UCSD-AML1 (cell line): ENCODE measurements at regions not wholly inside any gene's neighbourhood (a gene's known extent, or its start where the extent isn't known, plus 50 kb on each side); places are given as distances from the start of the nearest gene placed in this dataset.
"Not testable (repeated sequence)": the region's sequence is repeated elsewhere in the genome, so short reads cannot be mapped to it uniquely, and the experiment has no call there.

Experiments used
- DNase-seq: peaks from one replicate; lab custom pipeline; 2025; ENCODE audit not compliant: unreplicated experiment; lab: John Stamatoyannopoulos, UW

GRCh38 chr3:80366808-80367548 is 599.2 kb upstream of the ROBO1 start:
- no peak for DNase-seq

GRCh38 chr3:80357761-80358160 is 590.0 kb upstream of the ROBO1 start:
- DNase-seq = no peak

GRCh38 chr3:80355144-80355543 is 587.3 kb upstream of the ROBO1 start:
- DNase-seq = no peak

- no peak for DNase-seq
These were observed 583.4 kb upstream of the ROBO1 start for GRCh38 chr3:80351201-80351600.

DNA sequence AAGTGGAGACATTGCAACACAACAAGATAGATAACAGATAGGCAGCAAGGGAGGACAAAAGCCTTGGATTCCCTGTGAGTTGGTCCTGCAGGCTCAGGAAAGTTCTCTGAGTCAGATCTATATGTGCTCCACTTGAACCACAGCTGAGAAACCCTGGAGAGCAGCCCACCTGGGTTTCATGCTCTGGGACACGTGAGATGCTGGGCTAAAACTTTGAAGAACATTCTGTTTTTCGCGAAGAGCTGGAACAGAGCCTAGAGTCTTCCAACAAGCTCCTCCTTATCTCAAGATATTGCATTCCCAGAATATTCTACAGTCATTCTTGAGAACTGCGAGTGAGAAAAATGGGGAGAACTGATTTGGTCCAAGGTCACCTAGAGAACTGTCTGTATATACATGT is 583.0 kb upstream of the ROBO1 start:
- no peak for DNase-seq

GRCh38 chr3:80338366-80338765 is 570.6 kb upstream of the ROBO1 start:
- no peak for DNase-seq

- no peak for DNase-seq
These were observed 566.7 kb upstream of the ROBO1 start for GRCh38 chr3:80334534-80334933.

DNA sequence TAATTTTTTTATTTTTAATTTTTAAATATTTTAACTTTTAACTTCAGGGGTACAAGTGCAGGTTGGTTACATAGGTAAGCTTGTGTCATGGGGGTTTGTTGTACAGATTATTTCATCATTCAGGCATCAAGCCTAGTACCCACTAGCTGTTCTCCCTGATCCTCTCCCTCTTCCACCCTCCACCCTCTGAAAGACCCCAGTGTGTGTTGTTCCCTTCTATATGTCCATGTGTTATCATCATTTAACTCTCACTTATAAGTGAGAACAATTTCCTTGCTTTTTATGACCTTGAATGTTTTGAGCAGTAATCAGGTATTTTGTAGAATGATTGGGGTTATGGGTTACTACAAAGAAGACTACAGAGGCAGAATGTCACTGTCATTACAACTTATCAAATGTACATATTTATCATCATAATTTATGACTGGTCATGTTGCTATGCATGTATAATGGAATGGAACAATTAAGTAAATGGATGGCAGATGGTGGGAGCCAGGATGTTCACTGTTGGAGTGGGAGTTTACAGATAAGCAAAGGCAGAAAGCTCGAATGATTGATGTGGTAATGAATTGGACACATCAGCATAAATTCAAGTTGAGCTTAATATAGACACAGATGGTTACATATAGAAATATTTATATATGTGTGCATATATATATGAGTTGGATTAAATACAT is 563.8 kb upstream of the ROBO1 start:
- DNase-seq = no peak

GRCh38 chr3:80314541-80314940 is 546.7 kb upstream of the ROBO1 start:
- not testable (repeated sequence) for DNase-seq

- no peak for DNase-seq
These were observed 540.8 kb upstream of the ROBO1 start for GRCh38 chr3:80308637-80309036.

DNA sequence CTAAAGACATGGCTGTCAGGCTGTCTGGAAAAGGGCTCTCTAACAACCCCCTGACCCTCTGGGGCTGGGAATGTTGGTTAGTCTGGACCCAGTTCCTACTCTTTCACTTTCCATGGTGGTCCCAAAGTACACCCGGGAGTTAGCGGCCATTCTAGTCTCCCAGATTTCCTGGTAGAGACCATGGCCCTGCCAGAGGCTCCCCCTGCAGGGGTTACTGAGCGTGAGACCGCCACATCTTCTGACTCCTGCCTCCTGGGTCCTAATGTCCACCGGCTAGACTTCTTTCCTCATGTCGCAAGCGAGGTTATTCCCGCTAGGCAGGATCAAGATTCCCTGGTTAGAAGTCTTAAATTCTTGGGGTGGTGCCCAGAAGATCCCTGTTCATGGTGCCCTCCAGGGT is 540.0 kb upstream of the ROBO1 start:
- DNase-seq = no peak

DNA sequence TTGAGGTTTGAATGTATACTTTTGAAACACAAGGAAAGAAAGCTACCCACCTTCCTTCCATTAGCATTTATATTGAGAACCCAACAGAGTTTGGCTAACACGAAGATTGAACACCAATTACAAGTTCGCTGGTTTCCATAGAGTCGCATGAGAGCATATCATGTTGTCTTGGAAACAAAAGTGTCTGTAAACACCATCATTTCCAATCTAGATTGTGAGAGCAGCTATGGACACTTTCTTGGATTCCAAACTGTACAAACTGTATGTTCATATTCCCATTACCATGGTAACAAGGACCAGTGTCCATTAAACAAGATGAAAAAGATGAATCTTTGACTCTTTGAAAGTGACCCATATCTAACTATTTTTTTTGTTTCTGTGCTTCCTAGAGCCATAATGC is 529.9 kb upstream of the ROBO1 start:
- no peak for DNase-seq

DNA sequence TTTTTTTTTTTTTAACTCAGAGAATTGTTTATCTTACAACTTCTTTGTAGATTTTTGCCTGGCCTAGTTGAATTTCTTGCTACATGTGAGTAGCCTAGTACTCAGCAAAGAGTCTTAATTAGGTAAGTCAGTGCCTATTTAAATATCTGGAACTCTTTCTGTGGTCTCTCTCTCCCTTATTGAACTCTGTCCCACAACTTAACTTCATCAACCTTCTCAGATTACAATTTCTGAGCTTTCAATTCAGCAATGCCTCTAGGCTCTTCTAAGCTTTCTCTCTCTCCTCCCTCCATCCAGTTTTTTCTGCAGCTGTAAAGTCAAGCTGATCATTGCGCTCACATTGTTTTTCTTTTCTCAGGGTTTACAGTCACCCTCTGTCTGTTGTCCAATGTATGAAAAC is 517.6 kb upstream of the ROBO1 start:
- DNase-seq = no peak

- DNase-seq = no peak
These were observed 516.0 kb upstream of the ROBO1 start for GRCh38 chr3:80283783-80284182.

- no peak for DNase-seq
These were observed 510.3 kb upstream of the ROBO1 start for GRCh38 chr3:80278056-80278455.

DNA sequence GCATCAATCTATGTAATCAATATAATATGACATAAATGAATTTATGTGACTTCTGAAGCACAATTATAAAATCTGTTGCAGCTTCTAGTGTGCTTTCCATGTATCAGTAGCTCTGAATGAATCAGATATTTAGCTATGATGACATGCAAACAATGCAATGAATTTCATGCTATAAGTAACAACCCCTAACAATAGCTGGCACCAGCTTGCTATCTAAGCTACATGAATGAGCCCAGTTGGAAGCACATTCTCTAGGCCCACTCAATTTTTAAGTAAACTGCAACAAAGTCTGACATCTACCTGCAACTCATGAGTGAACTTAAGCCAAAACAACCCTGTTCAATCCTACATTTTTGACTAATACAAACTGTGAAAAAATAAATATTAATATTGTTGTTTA is 507.3 kb upstream of the ROBO1 start:
- DNase-seq = no peak

- DNase-seq = no peak
These were observed 495.5 kb upstream of the ROBO1 start for GRCh38 chr3:80263260-80263659.

GRCh38 chr3:80261082-80261481 is 493.3 kb upstream of the ROBO1 start:
- DNase-seq = no peak

GRCh38 chr3:80259736-80260135 is 491.9 kb upstream of the ROBO1 start:
- no peak for DNase-seq

DNA sequence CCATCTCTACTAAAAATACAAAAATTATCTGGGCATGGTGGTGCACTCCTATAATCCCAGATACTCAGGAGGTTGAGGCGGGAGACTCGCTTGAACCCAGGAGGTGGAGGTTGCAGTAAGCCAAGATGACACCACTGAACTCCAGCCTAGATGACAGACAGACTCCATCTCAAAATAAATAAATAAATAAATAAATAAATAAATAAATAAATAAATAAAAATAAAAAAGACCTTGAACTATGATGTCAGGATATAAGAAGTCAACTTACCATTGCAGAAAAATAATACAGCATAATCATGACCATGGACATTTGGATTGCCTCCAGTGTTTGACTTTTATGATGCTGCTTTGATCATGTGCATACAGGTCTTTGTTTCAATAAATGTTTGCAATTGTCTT is 484.3 kb upstream of the ROBO1 start:
- no peak for DNase-seq

DNA sequence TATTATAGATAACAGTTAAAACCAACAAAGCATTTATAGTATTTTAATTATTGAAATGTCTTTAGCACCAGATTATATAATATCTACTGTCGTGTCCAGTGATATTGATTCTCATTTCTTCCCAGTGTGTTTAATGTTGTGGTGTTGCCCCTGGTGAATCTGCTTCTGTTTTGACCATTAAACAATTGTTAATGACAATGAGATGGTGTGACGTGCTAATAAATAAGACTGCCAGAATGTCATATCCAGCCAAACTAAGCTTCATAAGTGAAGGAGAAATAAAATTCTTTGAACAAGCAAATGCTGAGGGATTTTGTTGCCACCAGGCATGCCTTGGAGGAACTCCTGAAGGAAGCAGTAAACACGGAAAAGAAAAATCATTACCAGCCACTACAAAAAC is 480.0 kb upstream of the ROBO1 start:
- DNase-seq = no peak

DNA sequence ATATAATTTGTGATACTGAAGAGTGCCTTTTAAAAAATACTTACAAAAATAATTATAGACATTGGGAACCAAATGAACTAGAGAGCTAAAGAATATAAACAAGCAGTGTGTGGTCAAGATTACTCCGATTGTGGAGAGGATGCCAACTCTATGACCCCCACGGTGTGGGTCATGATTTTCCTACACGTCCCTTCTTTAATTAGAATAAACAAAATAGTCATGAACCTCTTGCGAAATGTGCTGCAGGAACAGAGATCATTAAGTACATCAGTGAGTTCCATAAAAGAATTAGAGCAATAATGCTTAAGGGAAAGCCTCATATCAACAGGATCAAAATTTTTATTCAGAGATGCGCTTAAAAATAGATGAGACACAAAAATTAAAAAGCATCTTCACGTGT is 476.6 kb upstream of the ROBO1 start:
- no peak for DNase-seq

DNA sequence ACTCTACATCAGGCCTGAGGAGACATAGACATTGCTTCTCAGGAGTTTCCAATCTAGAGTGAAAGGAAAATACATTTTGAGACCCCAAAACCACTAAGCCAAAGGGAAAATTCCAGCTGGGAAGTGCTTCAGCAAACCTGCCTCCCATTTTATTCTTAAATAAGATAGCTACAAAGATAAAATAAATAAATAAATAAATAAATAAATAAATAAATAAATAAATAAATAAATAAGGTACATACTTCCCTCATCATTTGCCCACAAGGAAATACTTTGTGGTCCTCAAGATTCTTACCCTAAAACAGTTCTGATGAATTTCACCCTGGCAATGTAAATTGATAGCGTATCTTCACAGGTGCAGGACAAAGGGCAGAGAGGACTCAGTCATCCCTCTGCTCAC is 474.0 kb upstream of the ROBO1 start:
- DNase-seq = no peak
